Fibroblast of peridontal ligament (primary cell): ENCODE measurements at regions not wholly inside any gene's neighbourhood (a gene's known extent, or its start where the extent isn't known, plus 50 kb on each side); places are given as distances from the start of the nearest gene placed in this dataset.

Source experiments
- DNase-seq: peaks from one replicate; pipeline ENCODE4 v3.0.0-alpha.2; 2010; ENCODE audit errors: extremely low read depth

GRCh38 chr1:82507011-82507410 lies 706.3 kb downstream of the ADGRL2 start:
- no peak for DNase-seq

DNA sequence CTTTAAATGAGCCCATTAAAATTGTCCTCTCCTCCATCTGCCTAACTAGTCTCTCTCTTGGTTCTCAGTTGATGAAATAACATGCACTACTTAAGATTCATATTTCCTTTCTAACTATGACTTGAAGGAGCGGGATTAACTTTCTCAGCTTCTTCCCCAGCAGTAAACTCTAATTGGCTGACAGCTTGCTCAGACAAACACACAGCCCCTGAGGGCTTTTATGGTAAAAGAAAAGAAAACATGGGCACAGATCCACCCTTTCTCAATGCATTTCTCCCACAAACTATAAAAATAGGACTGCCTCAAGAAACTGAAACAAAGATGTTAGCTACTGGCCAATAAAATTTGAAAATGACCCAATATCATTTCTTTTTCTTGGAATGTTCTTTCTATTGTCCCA lies 703.1 kb downstream of the ADGRL2 start:
- DNase-seq: peak; percentile 59

- no peak for DNase-seq
These were observed 698.3 kb downstream of the ADGRL2 start for GRCh38 chr1:82499022-82499421.

GRCh38 chr1:82494117-82494516 lies 693.4 kb downstream of the ADGRL2 start:
- no peak for DNase-seq

GRCh38 chr1:82492159-82492558 lies 691.4 kb downstream of the ADGRL2 start:
- DNase-seq: no peak

DNA sequence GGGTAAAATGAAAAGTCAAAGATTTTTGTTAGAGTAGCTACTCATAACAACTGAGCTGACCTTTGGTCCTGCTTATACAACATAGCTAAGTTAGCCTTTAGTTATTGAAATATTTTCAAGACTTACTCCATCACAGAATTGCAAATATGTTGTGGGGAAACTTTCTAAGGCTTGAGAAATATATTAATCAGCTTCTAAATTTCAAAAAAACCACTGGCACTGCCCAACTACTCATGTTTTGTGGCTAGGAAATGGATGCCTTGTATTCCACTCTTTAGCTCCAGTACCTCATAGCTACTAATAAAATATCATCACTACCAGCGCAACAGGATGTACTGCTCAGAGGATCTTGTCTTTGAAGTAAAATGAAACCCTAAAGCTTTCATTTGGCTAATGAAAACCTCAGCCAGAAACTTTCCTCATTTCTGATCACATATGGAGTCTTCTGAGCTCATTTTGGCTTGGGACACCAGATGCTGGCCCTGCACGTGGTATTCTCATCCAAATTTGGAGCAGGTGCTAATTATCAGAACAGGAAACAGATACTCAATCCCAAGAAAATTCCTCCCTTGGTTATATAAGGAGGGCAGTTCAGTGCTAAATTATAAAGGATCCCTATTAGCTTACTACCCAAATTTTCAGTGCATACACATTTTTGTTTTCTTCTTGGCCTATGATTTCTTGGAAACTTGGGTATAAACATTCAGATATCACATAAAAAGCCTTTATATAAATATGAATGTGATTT lies 690.7 kb downstream of the ADGRL2 start:
- peak; percentile 82 for DNase-seq

- DNase-seq: no peak
These were observed 687.0 kb downstream of the ADGRL2 start for GRCh38 chr1:82487778-82488177.

DNA sequence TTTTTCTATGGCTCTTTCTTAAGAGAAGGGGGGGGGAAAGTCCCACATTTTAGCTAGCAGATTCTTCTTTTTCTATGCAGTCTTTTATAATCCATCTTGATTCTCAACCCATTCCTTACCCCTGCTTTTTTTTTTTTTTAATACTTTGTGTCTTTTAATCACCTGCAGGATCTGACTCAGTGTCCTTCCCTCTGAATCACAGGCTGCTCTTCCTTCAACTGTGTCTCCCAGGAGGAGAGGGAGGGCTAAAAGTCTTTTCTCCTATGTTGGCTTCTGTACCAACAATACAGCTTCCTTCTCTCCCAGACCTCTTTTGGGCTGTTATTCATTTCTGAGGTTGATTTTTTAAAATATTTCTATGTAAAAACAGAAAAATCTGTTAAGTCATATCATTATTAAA lies 686.2 kb downstream of the ADGRL2 start:
- DNase-seq: no peak

- DNase-seq: no peak
These were observed 685.7 kb downstream of the ADGRL2 start for GRCh38 chr1:82486468-82486867.

DNA sequence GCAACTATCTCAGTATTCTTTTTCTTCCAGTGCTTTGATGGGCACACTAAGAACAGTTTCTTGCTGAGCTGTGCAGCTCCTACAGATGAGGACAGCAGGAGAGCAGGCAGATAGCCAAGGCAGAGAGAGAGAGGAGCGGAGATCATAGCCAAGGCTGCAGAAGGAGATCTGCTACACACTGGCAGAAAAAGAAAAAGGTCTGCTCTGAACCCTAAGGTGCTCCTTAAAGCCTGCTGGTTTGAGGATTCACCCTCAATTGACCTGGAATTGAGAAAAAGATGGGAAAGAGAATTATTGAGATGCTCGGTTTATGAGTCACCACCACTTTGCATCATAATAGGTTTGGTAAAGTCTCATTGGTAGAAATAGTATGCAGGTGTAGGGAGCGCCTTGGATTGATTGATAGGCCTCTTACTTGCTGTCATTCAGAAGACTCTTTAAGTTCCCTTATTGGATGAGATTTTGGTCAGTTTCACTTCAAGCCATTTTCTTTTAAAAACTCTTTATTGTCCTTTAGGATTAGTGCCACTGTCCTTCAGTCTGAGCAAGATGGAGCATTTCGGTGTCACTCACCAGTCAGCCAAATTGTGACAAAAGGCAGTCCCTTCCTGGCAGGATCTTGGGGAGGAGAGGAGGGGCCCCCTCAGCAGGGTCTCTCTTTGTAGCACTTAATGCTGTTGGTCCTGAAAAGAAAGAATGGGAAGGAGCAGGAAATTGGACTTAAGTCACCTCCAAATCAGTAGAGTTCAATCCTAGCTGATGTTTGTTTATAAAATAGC lies 685.0 kb downstream of the ADGRL2 start:
- peak; percentile 55 for DNase-seq

- DNase-seq: no peak
These were observed 682.4 kb downstream of the ADGRL2 start for GRCh38 chr1:82483146-82483545.

DNA sequence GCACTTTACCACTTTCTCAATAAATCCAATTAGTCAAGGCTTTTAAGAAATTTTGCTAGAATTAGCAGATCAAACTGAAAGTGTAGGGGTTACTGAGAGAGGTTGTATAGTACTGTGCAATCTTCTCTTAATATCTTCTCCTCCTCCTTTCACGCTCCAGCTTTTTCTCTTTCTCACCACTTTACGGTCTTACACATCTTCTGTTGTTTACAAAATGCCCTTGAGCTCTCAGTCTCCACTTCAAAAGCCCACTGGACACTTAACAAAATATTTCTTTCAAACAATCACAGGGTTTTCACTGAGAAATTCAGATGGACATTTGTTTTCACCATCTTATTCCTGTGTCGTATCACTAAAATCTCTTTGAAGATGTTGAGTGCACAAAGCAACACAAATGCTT lies 678.2 kb downstream of the ADGRL2 start:
- no peak for DNase-seq

- DNase-seq: no peak
These were observed 671.9 kb downstream of the ADGRL2 start for GRCh38 chr1:82472489-82473131.

DNA sequence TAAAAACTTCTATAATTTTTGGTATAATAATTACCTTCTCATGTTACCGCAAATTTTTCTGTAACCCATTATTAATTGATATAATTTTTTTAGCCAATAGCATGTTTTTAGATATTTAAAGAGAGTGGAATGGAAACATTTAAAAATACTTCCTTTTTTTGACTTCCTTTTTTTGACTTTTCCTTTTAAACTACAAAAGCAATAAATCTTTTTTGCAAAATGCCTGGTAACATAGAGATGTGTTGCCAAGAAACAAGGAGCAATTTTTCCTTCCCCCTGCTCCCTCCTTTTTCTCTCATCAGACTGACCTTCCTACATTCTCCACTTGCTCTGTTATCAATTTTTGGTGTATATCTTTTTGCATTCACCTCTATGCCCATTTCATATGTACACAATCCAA lies 666.2 kb downstream of the ADGRL2 start:
- DNase-seq: no peak

DNA sequence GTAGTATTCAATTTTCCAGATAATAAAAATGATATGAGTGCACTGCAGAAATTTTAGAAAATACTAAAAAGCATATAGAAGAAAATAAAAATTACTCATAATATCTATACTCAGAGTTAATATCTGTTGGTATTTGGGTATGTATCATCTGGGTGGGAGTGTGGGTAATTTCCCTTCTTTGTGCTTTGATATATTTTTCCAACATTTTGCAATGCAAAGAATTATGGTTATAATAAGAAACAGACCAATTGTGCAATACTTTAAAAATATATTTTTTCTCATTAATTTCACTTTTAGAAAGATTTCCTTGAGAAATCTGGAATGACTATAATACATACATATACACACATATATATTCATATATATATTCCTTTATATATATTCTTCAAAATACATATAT lies 665.7 kb downstream of the ADGRL2 start:
- DNase-seq: no peak

GRCh38 chr1:82465024-82465423 lies 664.3 kb downstream of the ADGRL2 start:
- no peak for DNase-seq

DNA sequence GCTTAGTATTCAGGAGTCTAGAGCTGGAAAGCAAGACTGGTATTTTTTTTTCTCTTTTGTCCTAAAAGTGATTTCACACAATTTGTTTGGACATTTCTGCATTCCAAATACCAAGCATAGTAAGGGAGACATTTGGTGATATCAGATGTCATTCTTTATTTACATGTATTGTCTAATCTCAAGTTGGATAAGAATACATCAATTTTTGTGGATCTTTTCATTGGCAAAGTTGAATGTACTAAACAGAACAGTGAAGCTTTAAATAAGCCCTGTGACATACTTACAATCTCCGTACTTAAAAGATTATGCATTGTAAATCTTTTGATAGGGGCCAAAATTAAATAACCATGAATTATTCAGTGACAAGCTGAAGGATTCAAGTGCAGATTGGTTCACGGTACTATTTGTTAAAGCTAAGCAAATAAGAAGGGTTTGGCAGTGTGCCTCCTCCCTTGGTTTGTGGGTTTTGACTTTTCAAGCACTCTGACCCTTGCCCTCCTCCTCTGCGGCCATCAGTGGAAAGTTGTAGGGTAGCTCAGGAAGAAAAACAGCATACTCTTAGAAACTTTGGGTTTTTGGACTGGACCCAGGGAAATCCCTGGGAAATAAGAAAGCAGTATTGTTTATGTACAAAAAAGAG lies 663.7 kb downstream of the ADGRL2 start:
- peak; percentile 75 for DNase-seq

GRCh38 chr1:82463951-82464350 lies 663.2 kb downstream of the ADGRL2 start:
- DNase-seq: no peak

DNA sequence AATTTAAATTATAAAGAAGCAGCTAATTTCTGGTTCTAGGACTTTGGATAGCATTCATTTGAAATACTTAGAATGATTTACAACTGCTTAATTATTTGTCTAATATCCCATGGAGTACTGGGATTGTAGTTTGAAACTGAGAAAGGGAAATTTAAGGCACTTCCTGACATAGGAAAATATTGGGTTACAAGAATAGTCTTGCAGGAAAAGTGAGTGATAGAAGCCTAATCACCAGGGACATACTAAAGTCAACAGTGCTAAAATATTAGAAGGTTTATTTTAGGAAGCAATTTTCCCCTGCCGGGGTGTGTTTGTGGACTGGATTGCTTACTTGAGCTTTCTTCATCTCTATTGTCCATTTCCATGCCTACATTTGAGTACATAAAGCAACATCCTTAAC lies 661.6 kb downstream of the ADGRL2 start:
- DNase-seq: no peak

GRCh38 chr1:82455342-82455741 lies 654.6 kb downstream of the ADGRL2 start:
- no peak for DNase-seq

DNA sequence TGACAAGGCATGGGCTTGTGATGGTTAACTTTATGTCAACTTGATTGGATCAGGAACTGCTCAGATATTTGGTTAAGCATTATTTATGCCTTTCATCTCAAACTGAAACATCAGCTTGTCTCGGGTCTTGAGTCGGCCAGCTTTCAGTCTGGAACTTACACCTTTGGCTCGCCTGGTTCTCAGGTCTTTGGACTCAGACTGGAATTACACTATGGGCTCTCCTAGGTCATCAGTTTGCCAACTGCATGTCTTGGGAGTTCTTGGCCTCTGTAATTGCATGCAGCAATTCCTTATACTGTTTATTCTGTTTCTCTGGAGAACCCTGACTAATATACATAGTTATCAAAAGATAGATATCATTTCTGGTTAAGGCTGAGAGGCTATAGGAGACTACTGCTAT lies 653.7 kb downstream of the ADGRL2 start:
- no peak for DNase-seq

DNA sequence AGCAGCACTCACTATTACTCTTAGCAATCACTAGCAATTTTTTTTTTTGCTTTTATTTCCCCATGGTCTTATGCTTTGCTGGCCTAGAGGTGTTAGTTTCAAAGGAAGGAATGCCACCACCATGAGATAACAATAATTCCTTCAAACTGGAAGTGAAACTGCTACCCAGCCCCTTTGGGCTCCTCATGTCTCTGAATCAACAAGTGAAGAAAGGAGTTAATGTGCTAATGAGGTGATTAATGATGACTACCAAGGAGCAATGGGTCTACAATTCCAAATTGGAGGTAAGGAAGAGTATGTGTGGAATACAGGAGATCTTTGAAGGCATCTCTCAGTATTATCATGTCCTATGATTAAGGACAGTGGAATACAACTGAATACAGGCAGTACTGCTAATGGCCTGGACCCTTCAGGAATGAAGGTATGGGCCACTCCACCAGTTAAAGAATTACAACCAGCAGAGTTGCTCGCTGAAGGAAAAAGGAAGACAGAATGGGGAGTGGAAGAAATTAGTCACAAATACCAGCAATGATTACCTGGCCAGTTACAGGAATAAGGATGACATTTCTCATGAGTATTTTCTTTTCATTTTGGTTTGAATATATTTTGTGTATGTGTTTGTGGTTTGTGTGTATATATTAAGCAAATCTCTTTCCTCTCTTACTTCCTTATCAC lies 652.9 kb downstream of the ADGRL2 start:
- DNase-seq: no peak
